SJSA1 (cell line): ENCODE measurements at regions not wholly inside any gene's neighbourhood (a gene's known extent, or its start where the extent isn't known, plus 50 kb on each side); places are given as distances from the start of the nearest gene placed in this dataset.

ENCODE experiments used
- DNase-seq, 2 experiments: peaks; one replicate each; pipeline ENCODE4 v3.0.0-alpha.2; 2015 to 2020; ENCODE audit warnings: low spot score in 2 of 2, low read depth in 1 of 2
- H3K27ac ChIP-seq: fragments of 250-450 bp; sonication (Bioruptor Pico); 2 replicates; pipeline ENCODE4 v1.5.1; 2020; ENCODE audit warnings: mild to moderate bottlenecking, moderate library complexity
- H3K27me3 ChIP-seq: fragments of 250-450 bp; sonication (Bioruptor Pico); replicated peaks from 2 replicates; pipeline ENCODE4 v1.5.1; 2020; ENCODE audit warnings: mild to moderate bottlenecking, moderate library complexity
- H3K36me3 ChIP-seq: fragments of 250-450 bp; sonication (Bioruptor Pico); 2 replicates; pipeline ENCODE4 v1.5.1; 2020; ENCODE audit warnings: mild to moderate bottlenecking
- H3K4me1 ChIP-seq: fragments of 250-450 bp; sonication (Bioruptor Pico); replicated peaks from 2 replicates; pipeline ENCODE4 v1.6.1; 2021; ENCODE audit warnings: mild to moderate bottlenecking
- H3K4me3 ChIP-seq: fragments of 250-450 bp; sonication (Bioruptor Pico); 2 replicates; pipeline ENCODE4 v1.5.1; 2020; ENCODE audit warnings: mild to moderate bottlenecking
- H3K9me3 ChIP-seq: fragments of 250-450 bp; sonication (Bioruptor Pico); replicated peaks from 2 replicates; pipeline ENCODE4 v1.5.1; 2020; ENCODE audit warnings: mild to moderate bottlenecking

- H3K4me3 ChIP-seq = no peak overlapping the region
- peaks cover 21% of the 10 kb centered on the region for H3K4me1 ChIP-seq
- no peaks in the 10 kb centered on the region for H3K27me3 ChIP-seq
- no peaks in the 10 kb centered on the region for H3K36me3 ChIP-seq
- no peak overlapping the region for H3K27ac ChIP-seq
- H3K9me3 ChIP-seq = no peaks in the 10 kb centered on the region
- no peak for DNase-seq
Measured at GRCh38 chr5:124303366-124303765, 443.1 kb downstream of the ZNF608 start.

- no peaks in the 10 kb centered on the region for H3K27me3 ChIP-seq
- H3K4me3 ChIP-seq = no peak overlapping the region
- no peaks in the 10 kb centered on the region for H3K9me3 ChIP-seq
- peak overlapping the region; percentile 43 for H3K27ac ChIP-seq
- H3K4me1 ChIP-seq = peaks cover 21% of the 10 kb centered on the region
- DNase-seq = peak in 1 of 2 experiments; percentile 71
- H3K36me3 ChIP-seq = no peaks in the 10 kb centered on the region
Measured at GRCh38 chr5:124302533-124302932, 443.9 kb downstream of the ZNF608 start.

- H3K4me1 ChIP-seq = peaks cover 21% of the 10 kb centered on the region
- H3K4me3 ChIP-seq = no peak overlapping the region
- peak overlapping the region; percentile 43 for H3K27ac ChIP-seq
- no peaks in the 10 kb centered on the region for H3K27me3 ChIP-seq
- H3K9me3 ChIP-seq = no peaks in the 10 kb centered on the region
- DNase-seq = peak in 1 of 2 experiments; percentile 50
- no peaks in the 10 kb centered on the region for H3K36me3 ChIP-seq
Measured at GRCh38 chr5:124301850-124302249, 444.6 kb downstream of the ZNF608 start.

GRCh38 chr5:124300815-124301621 is 445.4 kb downstream of the ZNF608 start:
- Histone ChIP-seq H3K4me3 (no peak overlapping the region), H3K4me1 (peaks cover 21% of the 10 kb centered on the region), H3K27me3 (no peaks in the 10 kb centered on the region), H3K9me3 (no peaks in the 10 kb centered on the region), H3K36me3 (no peaks in the 10 kb centered on the region), H3K27ac (no peak overlapping the region)
- DNase-seq = no peak

GRCh38 chr5:124297826-124298225 is 448.6 kb downstream of the ZNF608 start:
- no peak for DNase-seq
- H3K27ac ChIP-seq = no peak overlapping the region

GRCh38 chr5:124292322-124292855 is 454.1 kb downstream of the ZNF608 start:
- DNase-seq = no peak
- Histone ChIP-seq H3K9me3 (no peaks in the 10 kb centered on the region), H3K36me3 (no peaks in the 10 kb centered on the region), H3K4me1 (no peaks in the 10 kb centered on the region), H3K4me3 (no peak overlapping the region), H3K27ac (no peak overlapping the region), H3K27me3 (no peaks in the 10 kb centered on the region)

More at GRCh38 chr5:124297826-124298225, 448.6 kb downstream of the ZNF608 start:
- no peak overlapping the region for H3K4me3 ChIP-seq
- H3K9me3 ChIP-seq = no peaks in the 10 kb centered on the region
- H3K27me3 ChIP-seq = no peaks in the 10 kb centered on the region
- peaks cover 13% of the 10 kb centered on the region for H3K4me1 ChIP-seq
- no peaks in the 10 kb centered on the region for H3K36me3 ChIP-seq

GRCh38 chr5:124289641-124290311 is 456.7 kb downstream of the ZNF608 start:
- H3K27me3 ChIP-seq = no peaks in the 10 kb centered on the region
- no peaks in the 10 kb centered on the region for H3K4me1 ChIP-seq
- H3K27ac ChIP-seq = no peak overlapping the region
- H3K9me3 ChIP-seq = no peaks in the 10 kb centered on the region
- H3K36me3 ChIP-seq = no peaks in the 10 kb centered on the region
- no peak overlapping the region for H3K4me3 ChIP-seq
- DNase-seq = no peak

- DNase-seq = no peak
- Histone ChIP-seq H3K36me3 (no peaks in the 10 kb centered on the region), H3K4me1 (no peaks in the 10 kb centered on the region), H3K27me3 (no peaks in the 10 kb centered on the region), H3K9me3 (no peaks in the 10 kb centered on the region), H3K27ac (no peak overlapping the region), H3K4me3 (no peak overlapping the region)
Measured at GRCh38 chr5:124289130-124289529, 457.3 kb downstream of the ZNF608 start.

GRCh38 chr5:124287813-124288212 is 458.6 kb downstream of the ZNF608 start:
- Histone ChIP-seq H3K4me3 (no peak overlapping the region), H3K4me1 (no peaks in the 10 kb centered on the region), H3K9me3 (no peaks in the 10 kb centered on the region), H3K27ac (no peak overlapping the region), H3K27me3 (no peaks in the 10 kb centered on the region), H3K36me3 (no peaks in the 10 kb centered on the region)
- no peak for DNase-seq

- DNase-seq = no peak
- H3K36me3 ChIP-seq = no peaks in the 10 kb centered on the region
- H3K4me3 ChIP-seq = no peak overlapping the region
- no peak overlapping the region for H3K27ac ChIP-seq
- H3K9me3 ChIP-seq = no peaks in the 10 kb centered on the region
- H3K27me3 ChIP-seq = no peaks in the 10 kb centered on the region
- H3K4me1 ChIP-seq = no peaks in the 10 kb centered on the region
Measured at GRCh38 chr5:124285733-124286132, 460.7 kb downstream of the ZNF608 start.

GRCh38 chr5:124285071-124285470 is 461.4 kb downstream of the ZNF608 start:
- DNase-seq = no peak
- Histone ChIP-seq H3K36me3 (no peaks in the 10 kb centered on the region), H3K27ac (no peak overlapping the region), H3K27me3 (no peaks in the 10 kb centered on the region), H3K4me3 (no peak overlapping the region), H3K9me3 (no peaks in the 10 kb centered on the region), H3K4me1 (no peaks in the 10 kb centered on the region)

GRCh38 chr5:124283031-124283430 is 463.4 kb downstream of the ZNF608 start:
- Histone ChIP-seq H3K9me3 (no peaks in the 10 kb centered on the region), H3K27ac (no peak overlapping the region), H3K4me1 (no peaks in the 10 kb centered on the region), H3K36me3 (no peaks in the 10 kb centered on the region), H3K4me3 (no peak overlapping the region), H3K27me3 (no peaks in the 10 kb centered on the region)
- no peak for DNase-seq

GRCh38 chr5:124280079-124280478 is 466.4 kb downstream of the ZNF608 start:
- Histone ChIP-seq H3K4me3 (no peak overlapping the region), H3K27ac (no peak overlapping the region), H3K36me3 (no peaks in the 10 kb centered on the region), H3K9me3 (no peaks in the 10 kb centered on the region), H3K27me3 (no peaks in the 10 kb centered on the region), H3K4me1 (no peaks in the 10 kb centered on the region)
- no peak for DNase-seq

- Histone ChIP-seq H3K27ac (no peak overlapping the region), H3K36me3 (no peaks in the 10 kb centered on the region), H3K4me1 (no peaks in the 10 kb centered on the region), H3K27me3 (no peaks in the 10 kb centered on the region), H3K9me3 (no peaks in the 10 kb centered on the region), H3K4me3 (no peak overlapping the region)
- DNase-seq = no peak
Measured at GRCh38 chr5:124279146-124279876, 467.1 kb downstream of the ZNF608 start.
